Thyroid gland (tissue), 4 donors: ENCODE measurements at regions not wholly inside any gene's neighbourhood (a gene's known extent, or its start where the extent isn't known, plus 50 kb on each side); places are given as distances from the start of the nearest gene placed in this dataset.

Experiments used
- CTCF ChIP-seq, 6 experiments: fragments of 200-600 bp in 3 of 6; fragments of 450-650 bp in 3 of 6; sonication (generic) in 3 of 6; IDR thresholded peaks; one replicate each; pipeline ENCODE4 v1.5.1; 2016 to 2019; ENCODE audit warnings: antibody characterized with exemption in 6 of 6, mild to moderate bottlenecking in 2 of 6, inconsistent platforms in 1 of 6, moderate library complexity in 1 of 6
- POLR2A ChIP-seq, 2 donors: fragments of 450-650 bp; IDR thresholded peaks; one replicate each; pipeline ENCODE4 v1.6.1; 2017; ENCODE audit warnings: antibody characterized with exemption in 2 of 2, mild to moderate bottlenecking in 2 of 2, moderate library complexity in 1 of 2

- TF ChIP-seq CTCF (IDR thresholded peaks at IDR 0.05) (no peak), POLR2A (IDR thresholded peaks at IDR 0.05) (no peak)
Observed at GRCh38 chr1:209153411-209153810, 430.1 kb upstream of the CAMK1G start.
